Colon (tissue), 2 donors: ENCODE measurements at regions not wholly inside any gene's neighbourhood (a gene's known extent, or its start where the extent isn't known, plus 50 kb on each side); places are given as distances from the start of the nearest gene placed in this dataset.

Experiments
- FAIRE-seq: peaks from 2 replicates; lab custom pipeline; 2012; peaks lifted over from hg19 to GRCh38; lab: Jason Lieb, UNC
- donor health status: control.
- donor health status: control.

DNA sequence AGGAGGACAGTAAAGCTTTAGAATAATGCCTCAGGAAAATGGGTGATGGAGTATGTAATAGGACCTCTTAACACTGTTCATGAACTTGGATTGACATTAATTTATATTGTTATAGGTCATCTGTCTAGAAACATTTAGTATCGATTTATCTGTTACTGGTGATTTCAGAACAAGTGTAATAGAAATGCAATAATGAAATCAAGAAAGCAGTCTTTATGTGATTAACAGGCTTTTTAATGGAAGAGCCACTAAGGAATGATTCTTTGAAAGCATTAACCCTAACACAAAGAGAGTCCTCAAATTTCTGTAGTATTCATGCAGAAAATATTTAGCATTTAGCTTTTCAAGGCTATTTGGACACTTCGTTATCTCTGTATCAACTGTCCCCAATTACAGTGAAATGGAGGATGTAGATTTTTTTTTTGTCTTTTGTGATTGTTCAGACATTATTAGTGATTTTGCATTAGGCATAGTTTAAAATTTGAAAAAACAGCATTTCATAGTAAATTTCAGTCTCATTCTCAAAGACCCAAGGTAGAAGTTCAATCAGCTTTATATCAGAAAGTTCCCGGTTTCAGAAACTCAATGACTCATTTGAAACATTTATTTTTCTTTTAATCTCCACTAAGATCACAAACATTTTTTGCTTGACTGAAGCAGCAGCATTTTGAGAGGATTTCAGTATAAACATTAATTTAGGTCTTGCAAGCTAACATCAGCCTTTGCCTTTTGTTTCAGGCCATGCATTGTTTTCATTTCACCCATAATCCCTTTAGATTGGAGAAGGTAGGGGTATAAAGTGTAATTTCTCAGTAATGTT is 56.3 kb downstream of the AGTR2 start:
- peak; percentile 51 for FAIRE-seq

DNA sequence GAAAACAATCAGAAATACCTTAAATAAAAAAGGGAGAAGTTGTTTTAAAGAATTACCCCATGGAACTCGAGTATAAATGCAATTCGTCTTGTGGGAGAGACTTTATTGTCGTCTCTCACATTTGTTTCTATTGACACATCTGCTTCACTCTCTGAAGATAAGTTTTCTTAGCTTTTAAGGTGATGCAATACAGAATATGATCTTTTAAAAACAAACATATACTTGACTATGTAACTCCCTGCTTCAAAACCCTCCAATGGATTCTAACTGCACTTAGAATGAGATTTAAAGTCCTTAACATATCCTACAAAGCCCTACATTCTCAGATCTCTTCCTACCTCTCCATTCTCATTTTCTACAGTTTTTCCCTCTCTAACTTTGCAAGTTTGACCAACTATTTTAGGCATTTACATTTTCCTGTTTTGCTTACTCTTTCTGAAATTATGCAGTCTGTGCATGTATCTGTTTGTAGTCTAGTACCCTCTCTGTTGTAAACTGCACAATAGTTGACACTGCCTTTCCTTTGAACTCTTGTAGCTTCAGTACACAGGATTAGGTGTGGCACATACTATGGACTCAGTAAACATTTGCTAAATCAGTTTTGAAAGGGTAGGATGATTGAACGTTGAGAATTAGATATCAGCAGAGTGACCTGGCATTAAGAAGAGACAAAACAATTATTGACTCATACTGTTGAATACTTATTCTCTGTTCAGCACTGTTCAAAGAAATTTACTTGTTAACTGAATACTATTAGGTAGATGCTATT is 59.8 kb downstream of the AGTR2 start:
- FAIRE-seq: no peak

DNA sequence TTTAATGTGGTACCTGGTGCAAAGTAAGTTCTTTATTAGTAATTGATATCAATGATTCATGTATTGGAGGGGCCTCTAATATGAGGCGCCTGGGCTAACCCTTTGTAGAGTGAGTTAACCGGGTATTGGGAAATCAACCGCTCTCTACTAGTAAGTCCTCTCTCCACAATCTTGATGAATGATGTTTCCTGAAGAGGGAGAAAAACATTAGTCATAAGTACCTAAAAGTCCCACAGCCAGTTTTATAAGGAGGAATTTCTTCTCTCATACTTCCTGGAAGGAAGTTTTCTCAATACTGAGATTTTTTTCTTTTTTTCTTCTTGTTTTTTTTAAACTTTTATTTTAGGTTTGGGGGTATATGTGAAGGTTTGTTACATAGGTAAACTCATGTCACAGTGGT is 62.3 kb downstream of the AGTR2 start:
- no peak for FAIRE-seq

DNA sequence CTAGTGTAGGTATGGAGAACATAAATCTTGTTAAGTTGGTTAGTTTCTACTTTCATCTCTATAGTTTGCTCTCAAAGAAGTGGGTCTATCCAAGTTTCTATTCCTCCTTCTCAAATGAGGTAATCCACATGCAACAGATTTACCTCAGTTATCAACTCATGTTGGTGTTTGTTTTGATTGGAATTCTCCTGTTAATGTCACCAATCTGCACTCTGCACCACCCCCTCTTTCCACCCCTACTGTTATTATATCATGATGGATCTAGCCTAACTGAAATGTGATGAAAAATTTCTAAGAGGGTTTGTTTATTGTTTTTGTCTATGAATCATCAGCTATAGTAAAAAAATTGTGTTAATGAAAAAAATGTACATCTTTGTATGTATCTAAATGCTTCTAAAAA is 66.1 kb downstream of the AGTR2 start:
- FAIRE-seq: no peak

DNA sequence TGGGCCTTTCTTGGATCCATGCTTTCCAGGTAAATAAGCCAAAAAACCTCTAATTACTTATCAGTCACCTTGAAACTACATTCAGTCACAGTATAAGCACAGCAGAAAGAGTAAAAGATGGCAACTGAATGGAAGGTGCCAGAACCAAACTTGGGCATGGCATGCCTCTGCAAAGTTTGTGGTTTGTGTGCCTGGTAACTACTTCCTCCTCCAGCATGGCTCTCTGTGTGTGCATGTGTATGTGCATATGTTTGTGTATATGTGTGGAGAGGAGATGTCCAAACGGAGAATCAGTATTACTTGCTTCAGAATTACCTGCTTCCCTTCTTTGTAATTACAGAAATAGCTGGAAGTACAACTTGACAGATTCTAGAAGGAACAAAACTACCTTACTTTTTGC is 67.5 kb downstream of the AGTR2 start:
- no peak for FAIRE-seq

DNA sequence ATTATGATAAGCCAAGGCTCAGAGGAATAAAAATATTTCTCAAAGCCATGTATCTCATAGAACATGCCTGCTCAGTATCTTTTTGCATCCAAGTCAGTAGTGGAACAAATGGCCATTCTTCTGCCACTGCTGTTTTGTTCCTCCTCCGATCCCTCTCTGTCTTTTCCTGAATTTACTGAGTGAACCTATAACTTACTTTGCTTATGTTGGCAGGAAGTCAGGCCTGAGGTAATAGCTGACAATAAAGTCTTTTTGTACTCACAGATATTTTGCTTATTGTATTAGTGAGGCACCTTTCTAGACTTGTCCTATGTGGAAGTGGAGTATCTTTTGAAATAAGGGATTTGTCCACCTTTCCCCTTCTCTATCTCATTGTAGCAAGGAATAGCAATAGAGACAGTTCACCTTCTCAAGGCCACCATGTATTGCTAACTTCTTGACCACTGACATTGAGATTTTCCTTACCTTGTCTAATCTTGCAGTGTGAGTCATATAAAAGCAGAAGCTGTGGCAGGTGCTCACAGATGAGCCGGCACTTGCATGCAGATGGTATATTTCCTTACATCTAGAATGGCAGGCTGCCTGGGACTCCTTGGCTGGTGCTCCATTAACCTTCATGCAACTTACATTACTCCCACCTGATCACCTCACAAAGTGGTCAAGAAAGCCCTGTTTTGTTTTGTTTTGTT is 68.2 kb downstream of the AGTR2 start:
- FAIRE-seq: no peak

DNA sequence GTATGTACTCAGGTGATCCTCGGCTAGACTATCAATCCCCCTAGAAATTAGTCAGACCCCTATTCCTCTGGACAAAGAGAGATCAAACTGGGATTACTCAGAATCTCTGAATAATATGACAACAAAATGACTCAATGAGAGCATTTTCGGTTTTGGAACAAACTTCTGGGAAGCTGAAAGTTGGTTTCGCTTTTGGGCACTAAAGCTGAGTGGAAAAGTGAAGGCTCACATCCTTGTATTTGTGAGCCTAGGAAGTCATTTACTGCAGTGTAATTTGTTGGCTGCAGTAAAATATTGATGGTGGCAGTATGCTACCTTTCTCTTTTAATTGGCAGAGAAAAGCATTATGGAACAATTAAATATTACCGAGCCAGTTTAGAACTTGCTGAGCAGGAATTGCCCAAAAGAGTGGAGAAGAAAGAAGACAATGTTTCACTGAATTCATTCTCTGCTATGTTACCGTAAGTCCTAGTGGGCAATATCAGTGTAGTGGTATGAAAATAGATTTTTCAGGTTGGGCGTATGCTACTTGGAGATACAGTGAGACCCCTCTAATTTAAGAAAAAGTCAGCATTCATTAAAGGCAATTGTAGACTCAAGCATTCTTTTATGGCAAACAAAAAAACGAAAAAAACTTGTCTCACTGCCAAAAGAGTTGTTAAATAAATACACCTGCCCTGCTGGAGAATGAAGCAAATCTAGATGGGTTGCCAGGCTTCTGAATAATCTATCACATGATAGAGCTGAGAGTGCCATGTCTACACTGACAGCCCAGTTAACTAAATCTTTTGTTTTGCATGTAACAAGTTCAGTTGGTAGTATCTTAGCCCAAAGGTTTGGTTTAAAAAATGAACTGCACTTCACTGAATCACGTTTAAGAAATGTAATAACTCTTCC is 69.6 kb downstream of the AGTR2 start:
- peak; percentile 85 for FAIRE-seq

DNA sequence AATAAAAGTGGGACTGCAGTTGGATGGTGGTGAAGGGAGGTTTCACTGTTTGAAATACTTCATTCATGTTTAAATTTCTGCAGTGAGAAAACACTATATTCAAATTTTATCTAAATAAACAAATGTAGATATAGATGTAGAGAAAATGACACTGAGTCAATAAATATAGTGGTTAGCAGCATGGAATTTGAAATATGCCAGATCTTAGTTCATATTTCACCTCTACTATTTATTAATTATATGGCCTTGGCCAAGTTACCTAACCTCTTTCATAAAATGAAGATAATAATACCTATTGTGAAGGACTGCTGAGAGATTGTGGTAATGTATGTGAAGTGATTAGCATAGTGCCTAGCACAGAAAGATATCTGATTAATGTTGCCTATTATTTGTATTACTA is 70.5 kb downstream of the AGTR2 start:
- no peak for FAIRE-seq

DNA sequence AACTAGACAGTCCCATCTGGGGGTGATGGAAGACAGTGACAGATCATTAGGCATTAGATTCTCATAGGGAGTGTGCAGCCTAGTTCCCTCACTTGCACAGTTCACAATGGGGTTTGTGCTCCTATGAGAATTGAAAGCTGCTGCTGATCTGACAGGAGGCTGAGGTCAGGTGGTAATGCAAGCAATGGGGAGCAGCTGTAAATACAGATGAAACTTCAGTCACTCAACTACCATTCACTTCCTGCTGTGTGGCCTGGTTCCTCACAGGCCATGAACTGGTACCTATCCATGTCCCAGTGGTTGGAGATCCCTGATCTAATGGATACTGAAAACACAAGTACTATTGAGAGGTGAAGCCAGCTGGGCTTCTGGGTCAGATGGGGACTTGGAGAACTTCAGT is 72.5 kb downstream of the AGTR2 start:
- FAIRE-seq: no peak

DNA sequence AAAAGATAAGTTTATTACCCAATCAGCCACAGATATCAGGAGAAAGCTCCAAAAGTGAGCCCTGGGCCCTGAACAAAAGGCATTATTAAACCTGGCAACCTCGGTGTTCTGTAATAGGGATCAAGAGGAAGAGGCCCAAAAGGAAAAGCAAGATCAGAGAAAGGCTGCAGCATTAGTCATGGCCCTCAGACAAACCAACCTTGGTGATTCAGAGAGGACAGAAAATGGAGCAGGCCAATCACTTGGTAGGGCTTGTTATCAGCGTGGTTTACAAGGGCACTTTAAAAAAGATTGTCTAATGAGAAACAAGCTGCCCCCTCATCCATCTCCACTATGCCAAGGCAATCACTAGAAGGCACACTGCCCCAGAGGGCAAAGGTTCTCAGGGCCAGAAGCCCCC is 75.7 kb downstream of the AGTR2 start:
- no peak for FAIRE-seq

DNA sequence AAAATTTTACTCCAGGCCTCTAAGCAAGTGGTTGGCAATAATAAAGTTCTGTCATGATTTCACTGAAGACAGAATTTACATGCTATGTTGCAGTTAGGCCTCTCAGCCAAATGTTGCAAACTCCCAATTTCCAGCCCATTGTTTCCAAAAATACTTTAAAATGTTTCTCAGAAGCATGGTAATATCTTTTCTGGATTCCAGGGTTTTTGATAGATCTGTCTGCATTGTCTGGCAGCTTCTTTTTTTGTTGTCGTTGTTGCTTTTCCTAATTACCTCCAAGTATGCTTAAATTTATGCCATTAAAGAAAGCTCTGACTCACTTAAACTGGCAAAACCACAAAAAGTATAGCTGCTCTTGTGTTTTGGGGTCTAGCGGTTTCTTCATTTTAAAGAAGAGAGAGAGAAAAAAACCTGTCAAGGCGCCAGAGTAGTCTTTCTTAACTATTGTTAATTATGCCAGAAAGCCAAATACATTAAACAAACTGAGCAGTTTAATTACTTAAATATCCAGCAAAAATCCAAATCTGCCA is 97.0 kb downstream of the AGTR2 start:
- FAIRE-seq: no peak

DNA sequence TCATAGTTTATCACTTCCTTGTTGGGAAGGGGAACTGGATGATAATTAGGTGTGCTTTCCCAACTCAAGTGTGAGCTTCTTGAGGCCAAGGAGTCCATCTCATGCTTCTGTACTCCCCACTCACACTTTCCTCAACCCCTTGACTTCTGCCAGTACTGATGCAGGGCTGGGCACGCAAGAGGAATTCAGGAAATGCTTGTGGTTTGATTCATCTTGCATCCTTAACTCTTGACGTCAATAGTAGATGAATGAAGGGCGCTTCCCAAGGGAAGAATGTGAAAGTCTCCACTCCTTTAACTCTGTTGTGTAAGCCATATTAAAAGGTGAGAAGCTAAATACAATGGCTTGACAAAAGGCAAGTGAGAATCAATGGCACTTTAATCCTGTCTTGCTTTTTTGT is 101.8 kb downstream of the AGTR2 start:
- FAIRE-seq: no peak

DNA sequence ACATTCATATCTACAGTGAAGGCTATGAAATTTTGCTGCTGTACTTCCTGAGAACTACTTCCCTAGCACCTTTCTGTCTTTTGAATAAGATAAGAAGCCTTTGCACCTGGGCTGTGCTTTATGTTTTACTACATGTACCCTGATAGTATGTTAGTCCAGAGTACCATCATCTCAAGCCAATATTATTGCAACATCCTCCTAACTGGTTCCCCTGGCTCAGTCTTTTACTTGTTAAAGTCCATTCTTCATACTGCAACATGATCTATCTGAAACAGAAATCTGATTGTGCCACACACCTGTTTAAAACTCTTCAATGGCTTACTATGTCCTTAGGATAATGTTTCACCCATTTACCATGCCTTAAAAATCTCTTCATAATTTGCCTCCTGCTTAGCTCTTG is 102.3 kb downstream of the AGTR2 start:
- no peak for FAIRE-seq

DNA sequence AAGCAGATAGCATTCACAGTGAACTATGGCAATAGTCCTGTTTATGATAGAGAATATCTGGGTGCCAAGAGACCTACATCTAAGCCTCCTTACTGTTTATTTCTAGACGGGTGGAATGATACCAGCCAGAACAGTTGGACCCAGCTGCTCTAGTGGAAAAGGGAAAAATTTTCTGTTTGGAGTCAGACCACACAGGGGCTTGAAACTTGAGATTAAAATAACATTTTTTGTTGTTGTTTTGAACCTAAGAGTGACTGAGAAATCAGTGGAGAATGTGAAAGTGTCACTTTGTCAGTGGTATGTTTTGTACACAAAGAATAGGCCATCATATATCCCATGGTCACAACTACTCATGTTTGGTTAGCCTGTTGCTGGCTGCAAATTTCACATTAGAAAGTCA is 105.7 kb downstream of the AGTR2 start:
- FAIRE-seq: no peak

DNA sequence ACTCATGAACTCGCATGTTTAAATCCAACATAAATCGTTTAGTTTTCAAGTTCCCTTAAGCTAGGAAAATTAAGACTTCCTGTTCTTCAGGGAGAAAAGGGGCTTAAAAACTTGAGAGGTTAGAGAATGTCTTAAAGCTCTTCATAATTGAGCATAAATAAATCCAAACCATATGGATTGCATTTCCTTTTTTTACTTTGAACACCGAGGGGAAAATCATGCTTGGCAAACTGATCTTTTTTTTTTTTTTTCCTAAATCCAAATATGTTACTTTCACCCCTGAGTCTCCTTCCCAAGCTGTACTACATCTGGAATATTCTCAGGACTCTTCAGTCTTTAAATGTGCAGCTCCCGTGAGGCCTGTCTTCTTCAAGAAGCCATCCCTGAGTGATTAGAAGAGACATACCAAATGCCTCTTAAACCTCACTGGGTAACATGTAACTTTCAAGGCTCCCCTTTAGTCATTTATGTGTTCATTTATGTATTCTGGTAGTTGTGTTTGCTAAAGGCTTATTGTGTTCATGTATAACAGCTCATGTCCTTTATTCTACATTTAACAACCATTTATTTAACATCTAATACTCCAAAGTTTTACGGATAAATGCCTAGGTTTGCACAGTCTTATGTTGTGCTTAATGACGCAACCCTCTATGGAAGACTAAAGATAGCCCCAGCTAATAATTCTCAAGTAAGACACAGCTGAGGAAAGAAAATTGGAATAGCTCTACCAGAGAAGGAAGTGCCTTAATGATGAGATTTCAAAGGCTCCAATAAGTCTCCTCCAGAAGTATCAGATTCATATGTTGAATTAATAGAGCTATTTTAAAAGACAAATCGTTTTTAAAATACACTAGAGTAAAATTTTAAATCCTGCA is 107.0 kb downstream of the AGTR2 start:
- peak; percentile 73 for FAIRE-seq

DNA sequence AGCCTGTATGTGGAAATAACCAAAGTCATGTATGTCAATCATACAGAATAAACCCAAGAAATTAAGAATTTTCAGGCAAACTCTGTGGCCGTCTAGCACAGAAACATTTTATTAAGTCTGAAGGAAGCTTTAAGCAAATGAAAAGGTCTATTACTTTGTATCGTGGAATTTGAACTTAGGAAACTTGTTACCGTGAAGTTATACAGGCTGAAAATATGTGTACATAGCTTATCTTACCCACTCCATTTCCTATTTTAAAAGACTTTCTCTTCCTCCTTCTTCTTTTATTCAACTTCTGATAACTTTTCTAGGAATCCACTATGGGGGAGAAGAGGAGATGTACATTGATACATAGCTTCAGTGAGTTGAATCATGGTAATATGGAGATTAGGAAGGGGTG is 108.3 kb downstream of the AGTR2 start:
- FAIRE-seq: peak; percentile 87

DNA sequence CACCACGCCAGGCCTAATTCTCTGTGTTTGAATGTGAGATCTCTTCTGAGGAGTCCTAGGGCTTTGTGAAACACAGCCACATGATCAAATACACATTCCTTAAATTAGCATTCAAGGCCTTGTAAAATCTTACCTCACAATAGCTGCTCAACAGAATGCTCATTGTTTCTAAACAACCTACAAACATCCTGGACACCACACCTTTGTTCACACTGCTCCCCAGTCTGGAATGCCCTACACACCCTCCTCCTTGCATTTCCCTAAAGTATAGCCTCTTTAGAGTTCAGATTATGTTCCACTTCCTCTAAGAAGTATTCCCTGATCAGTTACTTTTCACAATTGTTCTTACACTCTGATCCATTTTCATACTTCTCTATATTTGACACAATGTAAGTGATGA is 110.6 kb downstream of the AGTR2 start:
- peak; percentile 71 for FAIRE-seq

DNA sequence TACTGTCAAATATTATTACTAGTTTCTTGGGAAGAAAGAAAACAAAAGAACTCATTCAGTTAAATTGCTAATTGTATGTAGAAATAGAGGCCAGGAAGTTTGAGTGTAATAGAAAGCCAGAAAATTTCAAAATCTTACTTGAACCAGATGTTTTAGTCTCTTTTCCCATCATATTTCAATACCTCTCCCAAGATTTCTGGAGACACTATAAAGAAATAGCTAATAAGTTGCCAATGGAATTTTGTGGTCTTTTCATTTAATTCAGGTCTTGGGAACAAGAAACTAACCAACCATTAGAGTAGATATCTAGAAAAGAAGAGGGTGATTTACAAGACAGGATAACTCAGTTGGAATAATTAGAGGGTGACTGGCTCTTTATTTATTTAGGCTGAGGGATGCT is 112.2 kb downstream of the AGTR2 start:
- FAIRE-seq: no peak

DNA sequence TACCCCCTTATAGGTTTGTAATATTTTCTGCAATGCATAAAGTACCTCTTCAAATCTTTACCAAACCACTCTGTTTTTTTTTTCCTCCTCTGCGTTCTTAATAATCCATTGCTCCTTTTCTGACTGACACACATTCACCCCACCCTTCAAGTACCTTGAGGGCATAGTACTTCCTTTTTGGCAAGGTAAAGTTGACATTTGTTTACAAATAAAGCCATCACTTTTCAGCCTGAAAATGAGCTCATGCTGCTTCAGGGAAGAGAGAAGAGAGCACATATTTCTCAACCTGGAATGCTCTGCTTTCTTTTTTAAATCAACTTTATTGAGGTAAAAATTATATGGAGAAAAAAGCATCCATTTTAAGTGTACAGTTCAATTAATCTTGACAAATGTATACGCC is 113.9 kb downstream of the AGTR2 start:
- no peak for FAIRE-seq

DNA sequence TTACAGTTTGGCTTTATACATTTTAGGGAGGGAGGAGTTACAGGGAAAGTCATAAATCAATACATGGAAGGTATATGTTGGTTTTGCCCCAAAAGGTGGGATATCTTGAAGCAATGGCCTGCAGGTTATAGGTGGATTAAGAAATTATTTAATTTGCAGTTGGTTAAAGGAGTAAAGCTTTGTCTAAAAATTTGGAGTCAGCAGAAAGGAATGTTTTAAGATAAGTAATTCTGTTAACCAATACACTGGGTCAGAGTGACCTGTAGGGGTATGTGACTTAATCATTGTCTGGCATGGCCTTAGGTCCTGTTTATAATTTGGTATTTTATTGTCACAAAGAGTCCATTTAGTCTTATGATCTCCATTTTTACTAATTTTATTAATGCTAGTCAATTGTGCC is 115.0 kb downstream of the AGTR2 start:
- FAIRE-seq: no peak

DNA sequence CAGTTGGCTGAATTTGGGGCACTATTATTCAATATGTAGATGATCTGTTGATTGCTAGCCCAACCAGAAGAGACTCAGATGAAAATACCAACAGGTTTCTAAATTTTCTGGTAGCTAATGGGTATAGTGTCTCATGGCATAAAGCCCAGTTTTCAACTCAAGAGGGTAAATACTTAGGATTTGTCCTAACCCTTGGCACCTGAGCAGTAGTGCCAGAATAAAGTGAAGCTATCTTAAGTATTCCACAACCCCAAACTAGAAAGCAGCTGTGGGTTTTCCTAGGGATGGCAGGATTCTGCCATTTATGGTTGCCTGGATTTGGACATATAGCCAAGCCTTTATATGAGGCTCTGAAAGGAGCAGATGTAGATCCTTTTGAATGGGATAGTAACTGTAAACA is 119.0 kb downstream of the AGTR2 start:
- no peak for FAIRE-seq
